ENCODE measurements at regions not wholly inside any gene's neighbourhood (a gene's known extent, or its start where the extent isn't known, plus 50 kb on each side); places are given as distances from the start of the nearest gene placed in this dataset.

- H3K36me3 Mint-ChIP-seq: peaks cover 2% of the 10 kb centered on the region; the same call in 1 of the 2 replicates
- H3K4me3 Mint-ChIP-seq: no peak overlapping the region
- no peak for TF ChIP-seq ATF6 (CRISPR knock-in tag; IDR thresholded peaks at IDR 0.05)
- TF ChIP-seq ZMAT4 (CRISPR knock-in tag; IDR thresholded peaks at IDR 0.05): no peak
- no peak for TF ChIP-seq MAX (CRISPR knock-in tag; IDR thresholded peaks at IDR 0.05)
- TF ChIP-seq GTF2I (CRISPR knock-in tag; conservative IDR thresholded peaks at IDR 0.05): no peak
- no peak for TF ChIP-seq RORB (CRISPR knock-in tag; IDR thresholded peaks at IDR 0.05)
- no peak for TF ChIP-seq ZNF425 (CRISPR knock-in tag; conservative IDR thresholded peaks at IDR 0.05)
- no peak for TF ChIP-seq ZNF396 (CRISPR knock-in tag; IDR thresholded peaks at IDR 0.05; ENCODE audit: borderline replicate concordance)
- TF ChIP-seq ZNF232 (CRISPR knock-in tag; IDR thresholded peaks at IDR 0.05): no peak
- no peak for TF ChIP-seq ZBTB21 (CRISPR knock-in tag; IDR thresholded peaks at IDR 0.05; ENCODE audit: borderline replicate concordance)
- no peak for TF ChIP-seq ZNF263 (CRISPR knock-in tag; IDR thresholded peaks at IDR 0.05; ENCODE audit: low read depth)
- TF ChIP-seq GABPB1 (CRISPR knock-in tag; IDR thresholded peaks at IDR 0.05): no peak
- TF ChIP-seq STAT6 (CRISPR knock-in tag; conservative IDR thresholded peaks at IDR 0.05; ENCODE audit: low read depth): no peak
- TF ChIP-seq ATF3 (CRISPR knock-in tag; conservative IDR thresholded peaks at IDR 0.05): no peak
- no peak for TF ChIP-seq ZNF423 (CRISPR knock-in tag; IDR thresholded peaks at IDR 0.05)
- peaks cover 98% of the 10 kb centered on the region for H3K9me3 Mint-ChIP-seq
- H3K4me1 Mint-ChIP-seq: no peaks in the 10 kb centered on the region
- DNase-seq (ENCODE audit: low spot score) (no peak), ATAC-seq (no peak)
- CTCF ChIA-PET: no interaction called here
- peaks cover 59% of the 10 kb centered on the region for H3K27me3 Mint-ChIP-seq (ENCODE audit: low read depth)
- POLR2A ChIA-PET: no interaction called here
- no peak overlapping the region for H3K27ac Mint-ChIP-seq
These were observed 161.3 kb downstream of the FBLN2 start for GRCh38 chr3:13710251-13710650.

- Mint-ChIP-seq H3K27ac (no peak overlapping the region), H3K27me3 (ENCODE audit: low read depth) (peaks cover 63% of the 10 kb centered on the region), H3K4me3 (no peak overlapping the region), H3K9me3 (peaks cover 98% of the 10 kb centered on the region), H3K36me3 (peaks cover 2% of the 10 kb centered on the region; the same call in 1 of the 2 replicates), H3K4me1 (no peaks in the 10 kb centered on the region)
- POLR2A ChIA-PET: no interaction called here
- CTCF ChIA-PET: no interaction called here
- TF ChIP-seq CBFB (CRISPR knock-in tag; IDR thresholded peaks at IDR 0.05; ENCODE audit: low read depth) (no peak), PRRX2 (CRISPR knock-in tag; IDR thresholded peaks at IDR 0.05) (no peak), NR1H2 (CRISPR knock-in tag; IDR thresholded peaks at IDR 0.05) (no peak), E2F4 (CRISPR knock-in tag; IDR thresholded peaks at IDR 0.05; ENCODE audit: borderline replicate concordance, low read depth) (no peak), NR3C1 (CRISPR knock-in tag; conservative IDR thresholded peaks at IDR 0.05; ENCODE audit: low read depth) (no peak), ERG (CRISPR knock-in tag; IDR thresholded peaks at IDR 0.05) (no peak), HMGXB4 (CRISPR knock-in tag; IDR thresholded peaks at IDR 0.05) (no peak), NFE2L1 (CRISPR knock-in tag; IDR thresholded peaks at IDR 0.05) (no peak), EMX1 (CRISPR knock-in tag; IDR thresholded peaks at IDR 0.05) (no peak), MYBL2 (CRISPR knock-in tag; IDR thresholded peaks at IDR 0.05) (no peak)
- DNase-seq (ENCODE audit: low spot score): no peak
- no peak for ATAC-seq
These were observed 160.8 kb downstream of the FBLN2 start for GRCh38 chr3:13709706-13710105.
